Left ventricle myocardium superior (tissue), 1 donor: ENCODE measurements at regions not wholly inside any gene's neighbourhood (a gene's known extent, or its start where the extent isn't known, plus 50 kb on each side); places are given as distances from the start of the nearest gene placed in this dataset.

Source experiments
- ATAC-seq: fragments of 200-7000 bp; cut with Tn5 transposase; one replicate; pipeline ENCODE4 v1.9.1; 2020; ENCODE audit warnings: mild to moderate bottlenecking, moderate library complexity
- DNase-seq: peaks from one replicate; pipeline ENCODE4 v3.0.0-alpha.2; 2020
- intact Hi-C: fragments of 100-400 bp; cut with micrococcal nuclease; formaldehyde crosslinking; loops from one replicate; pipeline ENCODE4 v1.11.0; 2022
- donor health status: DM: no; HTN: yes; CAD: no; lungs with severe emphysema.

DNA sequence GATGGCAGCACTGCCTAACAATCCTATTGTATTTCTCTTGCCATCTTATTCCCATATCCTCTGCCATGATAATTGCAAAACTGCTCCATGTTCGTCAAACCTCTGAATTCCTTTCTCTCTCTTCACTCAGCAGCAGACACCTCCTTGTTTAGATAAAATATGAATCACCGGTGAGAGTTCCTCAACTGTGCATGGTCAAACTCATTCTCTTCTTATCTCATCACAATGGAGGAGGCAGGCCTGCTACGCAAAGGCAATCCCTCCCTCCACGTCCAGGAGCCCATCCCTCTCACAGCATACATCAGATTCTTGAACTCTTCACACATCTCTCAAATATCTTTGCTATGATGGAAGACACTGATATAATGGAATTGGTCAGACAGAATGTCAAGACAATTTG lies 90.1 kb upstream of the DAAM1 start:
- DNase-seq (no peak), ATAC-seq (no peak)
- intact Hi-C loops = no loop called here

GRCh38 chr14:59100205-59100604 lies 88.3 kb upstream of the DAAM1 start:
- ATAC-seq (no peak), DNase-seq (no peak)
- intact Hi-C loops = no loop called here

DNA sequence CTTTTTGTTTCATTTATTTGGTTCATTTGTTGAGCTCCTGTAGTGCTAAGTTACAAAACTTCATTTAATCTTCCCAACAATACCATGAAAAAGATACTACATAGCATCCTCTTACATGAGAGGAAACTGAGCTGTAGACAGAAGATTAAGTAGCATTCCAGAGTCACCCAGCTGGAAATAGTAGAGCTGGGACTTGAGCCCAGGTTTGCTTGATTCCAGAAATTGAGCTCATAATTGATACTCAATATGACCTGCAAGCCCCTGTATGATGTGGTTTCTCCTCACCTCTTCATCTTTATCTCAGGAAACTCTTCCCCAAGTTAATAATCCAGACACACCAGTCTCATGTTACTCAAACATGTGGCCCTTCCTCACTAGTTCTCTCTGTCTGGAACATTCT lies 87.0 kb upstream of the DAAM1 start:
- ATAC-seq = no peak
- DNase-seq = no peak
- intact Hi-C loops = no loop called here

DNA sequence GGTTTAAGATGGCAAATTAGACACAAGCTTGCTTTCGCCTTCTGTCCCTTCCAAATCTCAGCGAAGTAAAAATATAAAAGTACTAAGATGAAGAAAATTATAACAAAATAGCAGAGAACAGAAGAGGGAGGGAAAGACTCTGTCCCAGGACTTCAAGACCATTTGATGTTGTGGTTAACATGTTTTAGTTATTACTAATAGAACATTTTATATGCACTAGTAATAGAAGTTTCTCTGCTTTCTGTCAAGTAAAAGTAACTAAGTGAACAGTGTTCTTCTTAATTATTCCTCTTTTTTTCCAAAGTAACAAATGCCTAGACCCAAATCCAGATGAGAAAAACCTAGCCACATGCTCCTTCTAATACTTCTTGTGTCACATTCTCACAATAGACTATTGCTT lies 85.1 kb upstream of the DAAM1 start:
- intact Hi-C loops = no loop called here
- ATAC-seq (no peak), DNase-seq (no peak)

- DNase-seq (no peak), ATAC-seq (no peak)
- intact Hi-C loops = no loop called here
These were observed 80.6 kb upstream of the DAAM1 start for GRCh38 chr14:59107819-59108218.

- no peak for ATAC-seq
- DNase-seq = no peak
- intact Hi-C loops = no loop called here
These were observed 71.5 kb upstream of the DAAM1 start for GRCh38 chr14:59116984-59117415.

- intact Hi-C loops = no loop called here
- DNase-seq (no peak), ATAC-seq (no peak)
These were observed 70.5 kb upstream of the DAAM1 start for GRCh38 chr14:59117754-59118528.

DNA sequence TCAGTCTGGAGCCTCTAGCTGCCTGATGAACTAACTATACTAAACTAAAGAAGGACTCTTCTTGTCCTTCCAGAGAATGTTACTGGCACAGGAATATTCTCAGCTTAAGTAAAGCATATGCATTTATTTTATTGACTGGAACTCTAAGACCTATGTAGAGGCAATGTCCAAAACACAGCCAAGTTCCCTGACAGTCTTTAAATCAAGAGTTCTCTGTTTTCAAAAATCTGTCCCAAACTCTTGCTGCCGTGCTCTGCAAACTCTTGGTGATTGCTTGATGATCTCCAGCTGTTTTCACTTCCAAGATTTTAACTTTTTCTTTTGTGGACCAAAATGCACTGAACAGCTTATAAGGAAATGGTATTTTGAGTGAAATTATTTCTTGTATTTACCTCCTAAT lies 67.5 kb upstream of the DAAM1 start:
- DNase-seq (no peak), ATAC-seq (no peak)
- intact Hi-C loops = no loop called here

GRCh38 chr14:59123531-59123930 lies 64.9 kb upstream of the DAAM1 start:
- ATAC-seq (no peak), DNase-seq (no peak)
- intact Hi-C loops = no loop called here

DNA sequence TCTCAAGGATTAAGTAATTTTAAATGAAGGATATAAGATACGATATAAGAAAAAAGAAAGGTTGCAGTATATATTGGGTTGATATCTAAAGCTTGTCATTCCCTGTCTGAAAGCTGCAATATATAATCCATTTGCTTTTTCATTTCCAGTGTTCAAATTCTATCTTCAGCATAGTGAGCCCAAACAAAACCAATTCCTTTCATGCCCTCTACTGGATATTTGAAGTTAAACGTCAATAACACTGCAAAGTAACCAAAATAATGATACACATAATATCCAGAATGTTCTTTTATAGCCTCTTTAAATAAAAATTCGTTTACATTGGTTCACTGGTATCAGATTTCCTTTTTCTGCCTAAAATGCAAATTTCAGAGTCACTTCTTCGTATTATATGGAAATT lies 64.5 kb upstream of the DAAM1 start:
- ATAC-seq (no peak), DNase-seq (no peak)
- intact Hi-C loops = no loop called here

GRCh38 chr14:59125156-59125555 lies 63.3 kb upstream of the DAAM1 start:
- intact Hi-C loops = loop anchor here (5.0 kb wide), 2 partner anchors 302 to 317 kb away; no protein-coding TSS in a partner anchor
- DNase-seq (no peak), ATAC-seq (no peak)

DNA sequence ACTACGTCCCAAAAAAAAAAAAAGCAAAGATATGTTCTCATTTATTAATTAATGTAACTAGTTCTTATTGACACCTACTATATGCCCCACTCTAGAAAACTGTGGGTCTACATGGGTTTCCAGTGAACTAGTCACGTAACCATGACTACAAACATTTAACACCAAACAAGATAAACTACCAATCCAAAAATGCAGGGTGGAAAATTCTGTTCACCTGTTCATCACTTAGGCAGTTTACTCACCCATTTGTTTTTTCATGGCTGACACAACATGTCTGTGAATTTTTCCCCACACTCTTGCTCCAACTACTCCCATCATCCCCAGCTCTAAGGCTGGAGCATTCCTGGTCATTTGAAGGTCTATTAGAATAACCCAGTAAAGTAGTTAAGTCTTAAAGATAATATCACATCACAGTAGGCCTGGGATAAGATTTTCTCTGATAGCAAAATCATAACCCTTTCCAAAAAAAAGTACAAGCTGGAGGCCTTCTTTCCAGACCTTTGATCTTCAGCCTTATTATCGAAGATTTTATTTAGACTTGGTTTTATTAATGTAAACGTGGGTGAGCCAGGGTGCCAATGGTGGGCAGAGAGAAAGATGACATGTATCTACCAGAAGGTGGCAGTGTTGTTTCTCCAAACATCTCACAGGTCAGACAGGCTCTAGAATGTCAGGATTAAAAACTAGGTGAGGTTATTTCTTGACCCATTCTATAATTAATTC lies 61.6 kb upstream of the DAAM1 start:
- intact Hi-C loops = loop anchor here (5.0 kb wide), 2 partner anchors 300 to 315 kb away; no protein-coding TSS in a partner anchor
- no peak for DNase-seq
- peak; percentile 90 for ATAC-seq

GRCh38 chr14:59127437-59127732 lies 61.1 kb upstream of the DAAM1 start:
- no peak for ATAC-seq
- intact Hi-C loops = loop anchor here (5.0 kb wide), 2 partner anchors 300 to 315 kb away; no protein-coding TSS in a partner anchor
- no peak for DNase-seq

DNA sequence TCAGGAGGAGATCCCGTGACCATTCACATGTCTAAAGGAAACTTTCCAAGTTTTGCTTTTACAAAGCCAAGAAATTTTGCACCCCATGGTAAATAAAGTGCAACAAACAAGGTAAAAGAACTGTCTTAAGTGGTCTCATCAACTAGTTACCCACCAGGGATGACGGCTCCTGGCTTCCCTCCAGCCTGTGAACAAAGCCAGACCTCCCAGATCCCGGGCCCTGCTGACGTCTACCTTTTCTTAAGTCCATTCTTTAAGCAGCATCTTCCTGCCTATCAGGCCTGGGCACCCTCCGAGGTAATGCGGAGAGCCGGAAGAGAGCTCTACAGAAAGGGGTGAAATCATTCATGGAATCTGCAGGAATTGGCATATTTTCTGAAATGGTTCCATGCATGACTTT lies 58.0 kb upstream of the DAAM1 start:
- ATAC-seq (peak; percentile 18), DNase-seq (peak; percentile 49)
- intact Hi-C loops = loop anchor here (10.0 kb wide), 2 partner anchors 54 to 194 kb away; partner anchors contain the start of gene DAAM1

DNA sequence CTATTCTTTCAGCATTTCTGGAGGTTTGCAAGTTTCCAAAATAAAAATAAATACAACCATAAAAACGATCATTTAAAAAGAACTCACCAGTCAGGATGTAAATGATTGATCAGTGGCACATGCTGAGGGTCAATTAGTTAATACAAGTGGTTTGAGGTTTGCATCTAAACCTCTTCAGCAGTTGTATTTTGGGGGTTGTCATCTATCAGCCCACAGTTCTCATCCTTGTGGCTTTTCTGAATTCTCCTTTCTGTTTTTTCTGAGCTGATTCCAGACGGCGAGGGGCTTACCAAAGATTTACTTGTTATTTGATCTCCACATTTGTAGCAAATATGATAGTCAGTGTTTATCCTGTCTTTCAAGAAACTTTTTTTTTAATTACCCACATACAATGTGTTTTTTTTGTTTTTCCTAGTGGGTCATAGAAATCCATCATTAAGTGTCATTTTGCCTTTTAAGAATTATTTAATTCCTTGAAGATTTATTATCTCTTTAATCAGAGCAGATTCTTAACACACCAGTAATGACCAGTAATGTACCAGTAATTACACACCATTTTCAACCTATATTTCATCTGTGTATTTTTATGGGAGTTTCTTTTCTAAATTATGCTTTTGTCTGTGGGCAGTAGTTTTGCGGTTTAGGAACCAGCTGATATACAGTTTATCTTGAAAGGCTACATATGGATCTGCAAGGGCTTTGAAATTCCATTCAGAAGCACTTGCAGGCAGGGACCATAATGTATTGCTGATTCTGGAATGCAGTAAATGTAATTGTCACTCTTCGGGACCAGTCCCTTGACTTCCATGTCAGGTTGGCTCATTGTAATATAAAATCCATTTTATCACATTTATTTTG lies 56.3 kb upstream of the DAAM1 start:
- ATAC-seq (no peak), DNase-seq (no peak)
- intact Hi-C loops = loop anchor here (10.0 kb wide), 2 partner anchors 53 to 193 kb away; partner anchors contain the start of gene DAAM1

DNA sequence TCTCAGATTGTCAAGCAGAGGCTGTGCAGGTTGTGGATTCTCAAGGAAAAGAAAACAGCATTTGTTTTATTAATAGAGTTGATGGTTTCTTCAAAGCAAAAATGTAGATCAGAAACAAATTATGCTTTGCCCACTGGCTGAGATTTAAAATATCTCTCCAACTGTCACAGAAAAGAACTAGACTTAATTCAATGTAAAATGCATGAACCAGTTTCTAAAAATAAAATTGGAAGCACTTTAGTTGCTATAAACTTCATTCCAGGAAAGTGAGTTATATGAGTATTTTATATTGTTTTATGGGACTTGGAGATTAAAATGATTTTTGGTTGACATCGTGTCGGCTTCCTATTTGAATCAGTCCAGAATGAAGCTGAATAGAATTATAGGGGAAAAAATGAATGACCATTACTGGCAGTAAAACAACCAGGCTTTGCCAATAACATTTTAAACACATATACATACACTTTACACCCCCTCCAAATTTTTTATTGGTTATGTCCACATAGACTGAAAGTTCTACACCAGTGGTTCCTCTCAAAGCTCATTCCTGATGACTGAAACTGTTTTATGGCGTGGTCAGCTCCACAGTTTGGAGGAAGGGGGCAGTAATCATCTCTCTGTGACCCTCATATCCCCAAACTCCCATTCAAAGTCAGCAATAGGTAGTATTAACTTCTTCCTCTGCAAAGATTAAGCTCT lies 55.5 kb upstream of the DAAM1 start:
- DNase-seq (no peak), ATAC-seq (peak; percentile 15)
- intact Hi-C loops = loop anchor here (10.0 kb wide), 2 partner anchors 52 to 192 kb away; partner anchors contain the start of gene DAAM1

DNA sequence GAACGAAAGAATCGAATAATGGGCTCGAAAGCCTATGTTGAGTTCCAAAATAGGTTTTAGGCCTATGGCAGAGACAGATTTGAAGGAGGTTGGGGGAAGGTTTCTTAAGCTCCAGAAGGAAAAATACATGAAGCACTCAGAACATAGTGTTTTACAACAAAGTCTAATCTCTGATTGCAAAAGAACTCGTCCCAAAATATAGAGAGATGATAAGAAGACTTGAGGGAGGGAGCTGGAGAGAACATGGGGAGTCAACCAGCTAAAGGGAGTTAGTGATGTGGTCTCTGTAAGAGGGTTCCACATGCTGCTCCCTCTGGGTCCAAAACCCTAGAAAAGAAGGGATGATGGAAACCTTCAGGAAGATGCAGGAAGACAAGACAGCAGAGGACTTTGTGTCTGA lies 54.8 kb upstream of the DAAM1 start:
- ATAC-seq = no peak
- intact Hi-C loops = loop anchor here (10.0 kb wide), 2 partner anchors 51 to 191 kb away; partner anchors contain the start of gene DAAM1
- DNase-seq = no peak

DNA sequence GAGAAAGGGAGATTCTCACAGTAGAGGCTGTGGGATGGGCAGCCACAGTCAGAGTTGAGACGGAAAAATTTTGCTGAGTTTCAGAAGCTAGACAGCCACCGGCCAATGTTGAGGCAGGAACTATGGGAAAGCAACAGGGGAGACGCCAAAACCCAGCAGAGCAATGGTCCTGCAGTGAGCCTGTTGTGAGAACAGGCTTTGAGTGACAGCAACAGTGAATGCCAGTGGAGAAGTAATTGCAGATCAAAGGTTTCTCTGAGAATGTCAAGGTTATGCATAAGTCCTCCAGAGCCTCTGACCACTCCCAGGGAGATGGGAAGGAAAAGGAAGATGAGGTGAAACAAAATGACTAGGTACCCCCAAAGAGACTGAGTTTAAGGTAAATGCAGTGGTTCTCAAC lies 54.2 kb upstream of the DAAM1 start:
- DNase-seq (no peak), ATAC-seq (no peak)
- intact Hi-C loops = loop anchor here (10.0 kb wide), 2 partner anchors 50 to 190 kb away; partner anchors contain the start of gene DAAM1

DNA sequence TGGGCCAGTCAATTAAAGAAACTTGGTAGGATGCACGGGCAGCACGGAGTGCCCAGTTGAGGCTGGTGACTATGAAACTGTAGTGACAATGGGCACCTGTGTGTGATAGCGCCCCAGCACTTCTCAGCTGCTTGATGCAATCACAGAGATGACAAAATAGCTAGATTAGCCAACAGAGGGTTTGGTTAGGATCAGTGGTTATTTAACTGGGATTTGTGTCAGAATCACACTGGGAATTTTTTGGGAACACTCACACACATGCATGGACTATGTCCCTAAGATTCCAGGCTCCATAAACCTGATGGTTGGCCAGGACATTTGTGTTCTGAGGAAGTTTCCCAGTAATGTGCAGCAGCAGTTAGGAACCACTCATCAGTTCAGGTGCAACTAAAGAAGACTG lies 51.2 kb upstream of the DAAM1 start:
- intact Hi-C loops = loop anchor here (10.0 kb wide), 2 partner anchors 48 to 188 kb away; partner anchors contain the start of gene DAAM1
- DNase-seq (no peak), ATAC-seq (no peak)
